GM21526 (cell line): ENCODE measurements at regions not wholly inside any gene's neighbourhood (a gene's known extent, or its start where the extent isn't known, plus 50 kb on each side); places are given as distances from the start of the nearest gene placed in this dataset.
"Not testable (repeated sequence)": the region's sequence is repeated elsewhere in the genome, so short reads cannot be mapped to it uniquely, and the experiment has no call there.

Experiments
- ATAC-seq: cut with Tn5 transposase; IDR thresholded peaks from one replicate; pipeline ENCODE4 v1.9.1; 2021; ENCODE audit warnings: moderate library complexity; ENCODE audit not compliant: unreplicated experiment, low FRiP score

DNA sequence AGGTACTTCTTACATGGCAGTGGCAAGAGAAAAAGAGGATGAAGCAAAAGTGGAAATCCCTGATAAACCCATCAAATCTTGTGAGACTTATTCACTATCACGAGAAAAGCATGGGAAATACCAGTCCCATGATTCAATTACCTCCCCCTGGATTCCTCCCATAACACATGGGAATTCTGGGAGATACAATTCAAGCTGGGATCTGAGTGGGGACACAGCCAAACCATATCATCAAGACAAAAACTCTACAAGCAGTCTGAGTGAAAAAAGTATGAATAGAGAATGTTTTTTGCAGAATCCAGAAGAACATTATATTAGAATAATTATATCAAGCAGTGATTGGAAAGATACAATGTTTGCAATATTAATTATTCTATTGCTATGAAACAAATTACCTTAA lies 893.7 kb downstream of the FAM181B start:
- ATAC-seq = no peak

DNA sequence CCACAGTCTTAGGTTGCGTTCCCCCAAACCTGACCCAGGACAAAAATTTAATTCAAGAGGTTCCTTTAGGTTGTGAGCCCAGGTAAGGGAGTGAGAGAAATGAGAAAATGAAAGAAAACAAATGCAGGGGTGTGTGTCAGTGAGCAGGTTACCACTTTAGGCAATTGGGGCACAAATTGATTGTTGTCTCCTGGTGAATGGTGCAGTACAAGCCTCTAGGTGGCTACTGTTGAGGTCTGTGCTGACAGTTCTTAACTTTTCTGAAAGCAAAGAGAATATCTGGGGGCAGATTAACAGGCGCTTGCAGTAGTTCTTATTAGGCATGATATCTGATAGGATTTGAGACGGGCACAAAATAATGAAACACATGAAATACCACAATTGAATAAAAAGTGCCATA lies 894.6 kb downstream of the FAM181B start:
- ATAC-seq = no peak

GRCh38 chr11:81829976-81830375 lies 903.7 kb downstream of the FAM181B start:
- no peak for ATAC-seq

DNA sequence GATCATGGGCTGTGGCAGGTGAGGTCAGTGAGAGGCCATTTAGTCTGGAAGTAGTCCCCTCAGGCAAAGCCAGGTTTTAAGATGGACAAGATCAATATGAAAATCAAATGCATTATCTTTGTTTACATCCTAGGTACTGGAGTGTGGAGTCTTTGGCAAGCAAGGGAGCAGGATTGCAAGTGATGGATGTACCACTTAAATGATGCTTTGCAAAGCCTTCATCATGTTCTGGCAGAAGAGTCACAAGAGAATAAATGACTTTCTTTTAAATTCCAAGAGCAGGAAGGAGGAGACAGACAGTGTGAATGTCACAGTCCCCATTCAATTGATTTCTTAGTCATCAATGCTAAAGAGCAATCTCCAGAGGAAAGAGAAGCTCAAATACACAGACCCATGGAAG lies 908.3 kb downstream of the FAM181B start:
- no peak for ATAC-seq

GRCh38 chr11:81819462-81819861 lies 914.2 kb downstream of the FAM181B start:
- ATAC-seq = no peak

DNA sequence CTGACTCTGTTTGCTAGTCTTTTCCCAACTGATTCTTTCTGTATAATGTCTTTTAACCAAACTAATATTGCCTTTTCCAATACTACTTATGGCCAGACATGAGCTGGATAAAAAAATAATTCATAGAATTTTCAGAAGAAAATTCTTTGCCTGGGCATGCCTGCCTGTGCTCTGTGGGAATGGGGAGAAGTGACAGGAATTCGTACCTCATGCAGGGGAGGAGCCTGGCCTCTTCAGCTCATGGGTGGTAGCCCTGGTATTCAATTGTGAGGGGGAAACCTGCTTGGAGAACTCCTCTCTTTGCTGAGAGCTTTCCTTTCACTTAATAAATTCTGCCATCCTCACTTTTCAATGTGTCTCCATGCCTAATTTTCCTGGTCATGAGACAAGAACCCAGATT lies 928.8 kb downstream of the FAM181B start:
- no peak for ATAC-seq

DNA sequence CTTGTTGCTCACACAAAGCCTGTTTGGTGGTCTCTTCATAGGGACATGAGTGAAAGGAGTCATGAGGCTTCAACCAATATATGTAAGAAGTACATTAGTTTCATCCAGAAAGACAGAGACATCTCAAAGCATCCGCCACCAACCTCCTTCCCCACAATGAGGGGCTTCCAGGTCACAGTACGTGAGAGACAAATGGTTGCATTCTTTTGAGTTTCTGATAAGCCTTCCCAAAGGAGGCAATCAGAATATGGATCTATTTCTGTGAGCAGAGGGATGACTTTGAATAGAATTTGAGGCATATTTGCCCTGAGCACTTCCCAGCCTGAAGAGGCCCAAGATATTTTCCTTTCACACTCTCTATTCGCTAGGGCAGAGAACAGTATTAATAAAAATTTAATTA lies 931.1 kb downstream of the FAM181B start:
- no peak for ATAC-seq

DNA sequence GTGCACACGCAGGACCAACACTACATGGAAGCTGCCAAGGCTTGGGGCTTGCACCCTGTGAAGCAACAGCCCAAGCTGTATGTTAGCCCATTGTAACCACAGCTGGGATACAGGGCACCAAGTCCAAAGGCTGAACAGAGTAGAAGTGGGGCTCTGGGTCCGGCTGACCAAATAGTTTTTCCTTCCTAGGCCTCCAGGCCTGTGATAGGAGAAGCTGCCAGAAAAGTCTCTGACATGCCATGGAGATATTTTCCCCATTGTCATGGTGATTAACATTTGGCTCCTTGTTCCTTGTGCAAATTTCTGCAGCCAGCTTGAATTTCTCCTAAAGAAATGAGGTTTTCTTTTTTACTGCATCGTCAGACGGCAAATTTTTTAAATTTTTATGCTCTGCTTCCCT lies 941.2 kb downstream of the FAM181B start:
- no peak for ATAC-seq

DNA sequence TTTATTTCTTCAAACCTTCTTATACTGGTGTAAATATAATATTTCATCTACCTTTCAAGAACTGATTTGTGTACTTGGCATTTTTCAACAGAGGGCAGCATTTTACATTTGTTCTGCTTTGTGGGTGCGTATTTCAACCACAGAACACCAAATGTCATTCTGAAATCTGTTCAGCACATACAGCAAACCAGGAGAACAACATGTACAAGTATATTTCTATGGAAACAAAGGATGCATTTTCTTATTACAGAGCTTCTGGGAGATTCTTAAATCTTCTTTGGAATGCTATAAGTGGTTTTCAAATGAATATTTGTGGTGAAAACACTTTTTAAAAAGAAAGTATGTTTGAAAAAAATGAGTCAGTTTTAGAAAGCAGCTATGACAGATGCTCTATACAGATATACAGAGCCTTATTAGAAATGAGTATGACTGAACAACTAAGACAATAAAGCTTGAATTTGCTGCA lies 946.0 kb downstream of the FAM181B start:
- ATAC-seq = peak; percentile 55

GRCh38 chr11:81772166-81772565 lies 961.5 kb downstream of the FAM181B start:
- ATAC-seq = no peak

GRCh38 chr11:81769906-81770305 lies 963.8 kb downstream of the FAM181B start:
- not testable (repeated sequence) for ATAC-seq

GRCh38 chr11:81756864-81757595 lies 976.6 kb downstream of the FAM181B start:
- ATAC-seq = no peak

DNA sequence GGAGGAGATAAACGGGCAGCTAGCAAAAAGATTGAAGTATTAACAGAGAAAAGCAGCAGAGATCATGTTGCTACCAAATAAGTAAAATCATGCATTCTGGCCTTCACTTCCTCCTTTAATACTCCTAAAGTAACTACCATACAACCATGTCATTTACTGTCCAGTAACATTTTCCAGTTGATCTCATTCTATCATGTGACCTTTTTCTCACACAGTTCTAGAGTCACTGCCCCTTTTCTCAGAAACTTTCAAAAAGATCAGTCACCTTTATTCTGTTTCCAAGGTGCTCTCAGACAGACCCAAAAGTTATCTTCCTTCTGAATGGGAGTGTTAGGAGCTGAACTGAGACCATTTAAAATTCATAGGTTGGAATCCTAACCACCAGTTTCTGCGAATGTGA lies 984.4 kb downstream of the FAM181B start:
- no peak for ATAC-seq

DNA sequence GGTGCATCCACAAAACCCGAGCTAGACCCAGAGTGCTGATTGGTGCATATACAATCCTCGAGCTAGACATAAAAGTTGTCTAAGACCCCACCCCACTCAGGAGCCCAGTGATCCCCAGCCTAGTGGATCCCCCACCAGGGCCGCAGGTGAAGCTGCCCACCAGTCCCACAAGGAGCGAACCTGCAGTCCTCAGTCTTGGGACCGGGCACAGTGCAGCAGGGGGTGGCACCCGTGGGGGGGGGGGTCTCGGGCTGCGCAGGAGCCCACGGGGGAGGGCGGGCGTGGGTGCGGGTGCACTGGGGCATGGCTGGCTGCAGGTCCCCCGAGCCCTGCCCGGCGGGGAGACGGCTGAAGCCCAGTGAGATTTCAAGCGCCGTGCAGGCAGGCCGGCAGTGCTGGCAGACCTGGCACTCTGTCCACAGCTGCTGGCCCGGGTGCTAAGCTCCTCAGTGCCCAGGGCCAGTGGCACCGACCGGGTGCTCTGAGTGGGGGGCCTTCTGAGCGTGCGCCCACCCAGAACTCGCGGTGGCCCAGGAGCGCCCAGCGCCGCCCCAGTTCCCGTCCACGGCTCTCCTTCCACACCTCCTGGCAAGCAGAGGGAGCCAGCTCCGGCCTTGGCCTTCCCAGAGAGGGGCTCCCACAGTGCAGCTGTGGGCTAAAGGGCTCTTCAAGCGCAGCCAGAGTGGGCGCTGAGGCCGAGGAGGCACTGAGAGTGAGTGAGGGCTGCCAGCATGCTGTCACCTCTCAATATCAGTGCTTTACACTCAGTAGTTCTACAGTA lies 989.1 kb downstream of the FAM181B start:
- no peak for ATAC-seq

- no peak for ATAC-seq
Observed at GRCh38 chr11:81725701-81726100, 1008.0 kb downstream of the FAM181B start.

- ATAC-seq = no peak
Observed at GRCh38 chr11:81717695-81718094, 1016.0 kb downstream of the FAM181B start.

GRCh38 chr11:81707881-81708280 lies 1025.8 kb downstream of the FAM181B start:
- no peak for ATAC-seq

DNA sequence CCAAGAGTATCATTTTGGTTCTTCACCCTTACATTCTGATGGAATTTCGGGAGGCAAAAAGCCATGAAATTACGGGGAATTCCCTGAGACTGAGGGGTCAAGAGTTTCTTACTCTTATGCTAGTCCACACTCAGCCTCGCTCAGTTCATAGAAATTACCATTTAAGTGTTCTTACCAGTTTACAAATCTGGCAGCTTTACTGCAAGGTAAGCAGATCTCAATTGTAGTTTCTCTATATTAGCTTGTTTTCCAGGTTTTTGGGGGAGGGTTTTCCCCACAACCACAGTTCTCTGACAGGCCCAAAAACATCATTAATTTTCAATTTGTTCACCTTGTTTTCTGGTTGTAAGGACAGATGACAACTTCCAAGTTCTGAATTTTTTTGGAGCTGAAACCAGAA lies 1028.4 kb downstream of the FAM181B start:
- ATAC-seq = no peak

GRCh38 chr11:81700076-81700475 lies 1033.6 kb downstream of the FAM181B start:
- ATAC-seq = no peak

- no peak for ATAC-seq
Observed at GRCh38 chr11:81687057-81687456, 1046.6 kb downstream of the FAM181B start.

GRCh38 chr11:81674211-81674610 lies 1059.5 kb downstream of the FAM181B start:
- ATAC-seq = no peak

GRCh38 chr11:81673001-81673400 lies 1060.7 kb downstream of the FAM181B start:
- no peak for ATAC-seq
